ENCODE measurements at regions not wholly inside any gene's neighbourhood (a gene's known extent, or its start where the extent isn't known, plus 50 kb on each side); places are given as distances from the start of the nearest gene placed in this dataset.

DNA sequence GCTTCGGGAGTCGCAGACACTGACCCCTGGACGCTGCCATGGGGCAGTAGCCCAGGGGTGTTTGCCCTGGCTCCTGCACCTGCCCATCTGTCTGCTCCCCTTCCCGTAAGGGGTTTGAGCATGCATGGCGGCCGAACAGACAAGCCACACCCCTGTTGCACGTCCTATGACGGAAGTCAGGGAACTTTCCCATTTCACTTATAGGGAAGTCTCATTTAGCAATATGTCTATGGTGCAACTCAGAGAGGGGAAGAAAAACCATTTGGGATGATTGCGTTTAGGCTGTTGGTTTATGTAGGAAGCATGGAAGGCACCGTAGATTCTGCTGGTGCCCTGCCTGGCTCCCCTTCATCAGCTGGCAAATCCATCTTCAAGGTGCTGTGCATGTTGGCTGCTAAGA lies 112.5 kb downstream of the HAPSTR1 start:
- TF ChIP-seq, protein P1, sequence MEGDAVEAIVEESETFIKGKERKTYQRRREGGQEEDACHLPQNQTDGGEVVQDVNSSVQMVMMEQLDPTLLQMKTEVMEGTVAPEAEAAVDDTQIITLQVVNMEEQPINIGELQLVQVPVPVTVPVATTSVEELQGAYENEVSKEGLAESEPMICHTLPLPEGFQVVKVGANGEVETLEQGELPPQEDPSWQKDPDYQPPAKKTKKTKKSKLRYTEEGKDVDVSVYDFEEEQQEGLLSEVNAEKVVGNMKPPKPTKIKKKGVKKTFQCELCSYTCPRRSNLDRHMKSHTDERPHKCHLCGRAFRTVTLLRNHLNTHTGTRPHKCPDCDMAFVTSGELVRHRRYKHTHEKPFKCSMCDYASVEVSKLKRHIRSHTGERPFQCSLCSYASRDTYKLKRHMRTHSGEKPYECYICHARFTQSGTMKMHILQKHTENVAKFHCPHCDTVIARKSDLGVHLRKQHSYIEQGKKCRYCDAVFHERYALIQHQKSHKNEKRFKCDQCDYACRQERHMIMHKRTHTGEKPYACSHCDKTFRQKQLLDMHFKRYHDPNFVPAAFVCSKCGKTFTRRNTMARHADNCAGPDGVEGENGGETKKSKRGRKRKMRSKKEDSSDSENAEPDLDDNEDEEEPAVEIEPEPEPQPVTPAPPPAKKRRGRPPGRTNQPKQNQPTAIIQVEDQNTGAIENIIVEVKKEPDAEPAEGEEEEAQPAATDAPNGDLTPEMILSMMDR (IDR thresholded peaks at IDR 0.05; ENCODE audit: borderline replicate concordance, extremely low read depth, low read length, poor library complexity, severe bottlenecking) = no peak
- TF ChIP-seq EZH2 (IDR thresholded peaks at IDR 0.05; ENCODE audit: borderline replicate concordance, low read depth, low read length, severe bottlenecking) = no peak

All from DND-41 (cell line).